GM21528 (cell line): ENCODE measurements at regions not wholly inside any gene's neighbourhood (a gene's known extent, or its start where the extent isn't known, plus 50 kb on each side); places are given as distances from the start of the nearest gene placed in this dataset.
A peak's percentile ranks its signal among the peaks of the same experiment; 100 is the strongest.
"Not testable (repeated sequence)": the region's sequence is repeated elsewhere in the genome, so short reads cannot be mapped to it uniquely, and the experiment has no call there.

Source experiments
- ATAC-seq: cut with Tn5 transposase; IDR thresholded peaks from one replicate; pipeline ENCODE4 v1.9.1; 2021; ENCODE audit warnings: mild to moderate bottlenecking, moderate library complexity; ENCODE audit not compliant: unreplicated experiment, low FRiP score

GRCh38 chr6:122859676-122860075 lies 70.6 kb downstream of the SMPDL3A start:
- ATAC-seq, result no peak

- ATAC-seq, result no peak
Measured at GRCh38 chr6:122861594-122861993, 72.5 kb downstream of the SMPDL3A start.

- no peak for ATAC-seq
Measured at GRCh38 chr6:122868137-122868536, 79.1 kb downstream of the SMPDL3A start.

- ATAC-seq, result peak; percentile 68
Measured at GRCh38 chr6:122869437-122870024, 80.5 kb downstream of the SMPDL3A start.

GRCh38 chr6:122871079-122871478 lies 82.0 kb downstream of the SMPDL3A start:
- no peak for ATAC-seq

- no peak for ATAC-seq
Measured at GRCh38 chr6:122872311-122872710, 83.3 kb downstream of the SMPDL3A start.

- ATAC-seq, result no peak
Measured at GRCh38 chr6:122877302-122877701, 88.2 kb downstream of the SMPDL3A start.

GRCh38 chr6:122878796-122879195 lies 89.7 kb downstream of the SMPDL3A start:
- no peak for ATAC-seq

GRCh38 chr6:122886481-122886880 lies 97.4 kb downstream of the SMPDL3A start:
- no peak for ATAC-seq

GRCh38 chr6:122887941-122888340 lies 98.9 kb downstream of the SMPDL3A start:
- ATAC-seq, result no peak

- ATAC-seq, result not testable (repeated sequence)
Measured at GRCh38 chr6:122888680-122889079, 99.6 kb downstream of the SMPDL3A start.

- no peak for ATAC-seq
Measured at GRCh38 chr6:122890250-122890649, 101.2 kb downstream of the SMPDL3A start.

- no peak for ATAC-seq
Measured at GRCh38 chr6:122894791-122895190, 101.2 kb upstream of the CLVS2 start.

GRCh38 chr6:122902326-122902725 lies 93.7 kb upstream of the CLVS2 start:
- no peak for ATAC-seq

- ATAC-seq, result no peak
Measured at GRCh38 chr6:122903266-122903915, 92.6 kb upstream of the CLVS2 start.

- no peak for ATAC-seq
Measured at GRCh38 chr6:122904166-122904565, 91.9 kb upstream of the CLVS2 start.

- no peak for ATAC-seq
Measured at GRCh38 chr6:122913558-122913957, 82.5 kb upstream of the CLVS2 start.

GRCh38 chr6:122918714-122919113 lies 77.3 kb upstream of the CLVS2 start:
- ATAC-seq, result no peak

GRCh38 chr6:122930252-122931180 lies 65.5 kb upstream of the CLVS2 start:
- no peak for ATAC-seq

- no peak for ATAC-seq
Measured at GRCh38 chr6:122931916-122932315, 64.1 kb upstream of the CLVS2 start.

- not testable (repeated sequence) for ATAC-seq
Measured at GRCh38 chr6:122944936-122945335, 51.1 kb upstream of the CLVS2 start.
